ENCODE measurements at regions not wholly inside any gene's neighbourhood (a gene's known extent, or its start where the extent isn't known, plus 50 kb on each side); places are given as distances from the start of the nearest gene placed in this dataset.
A peak's percentile ranks its signal among the peaks of the same experiment; 100 is the strongest.
"Not testable (repeated sequence)": the region's sequence is repeated elsewhere in the genome, so short reads cannot be mapped to it uniquely, and the experiment has no call there.

- H3K4me3 ChIP-seq, H3K4me1 ChIP-seq, ATAC-seq: not testable (repeated sequence)
Measured at GRCh38 chr1:83212033-83212432, 786.9 kb downstream of the TTLL7 start.

GRCh38 chr1:83208540-83208939 is 790.4 kb downstream of the TTLL7 start:
- not testable (repeated sequence) for H3K4me3 ChIP-seq, H3K9me3 ChIP-seq, H3K27ac ChIP-seq, H3K36me3 ChIP-seq, ATAC-seq, H3K27me3 ChIP-seq, H3K4me1 ChIP-seq
- WGBS, 2 donors (ENCODE audit: low coverage in 1 of 2), result 89 to 100% methylated on average over 3 to 4 of the region's 4 CpGs

More at GRCh38 chr1:83212033-83212432, 786.9 kb downstream of the TTLL7 start:
- not testable (repeated sequence) for H3K27ac ChIP-seq, H3K36me3 ChIP-seq, H3K9me3 ChIP-seq, H3K27me3 ChIP-seq

GRCh38 chr1:83194610-83195009 is 804.3 kb downstream of the TTLL7 start:
- not testable (repeated sequence) for H3K36me3 ChIP-seq, H3K27ac ChIP-seq, H3K4me1 ChIP-seq, H3K4me3 ChIP-seq, ATAC-seq, H3K27me3 ChIP-seq, H3K9me3 ChIP-seq
- 65 to 75% methylated on average over 1 of the region's 1 CpG for WGBS, 2 donors (ENCODE audit: low coverage in 1 of 2)

- WGBS, 2 donors (ENCODE audit: low coverage in 1 of 2), result 80 to 91% methylated on average over 1 to 17 of the region's 26 CpGs
- H3K36me3 ChIP-seq, H3K27ac ChIP-seq, H3K4me1 ChIP-seq, ATAC-seq, H3K4me3 ChIP-seq, H3K27me3 ChIP-seq, H3K9me3 ChIP-seq: not testable (repeated sequence)
Measured at GRCh38 chr1:83182033-83182728, 816.8 kb downstream of the TTLL7 start.

- 87 to 95% methylated on average over 2 of the region's 3 CpGs for whole genome bisulfite sequencing, 2 donors (ENCODE audit: low coverage in 1 of 2)
Measured at GRCh38 chr1:83180621-83181020, 818.3 kb downstream of the TTLL7 start.

GRCh38 chr1:83167634-83168033 is 831.3 kb downstream of the TTLL7 start:
- not testable (repeated sequence) for H3K27ac ChIP-seq, H3K4me1 ChIP-seq, H3K9me3 ChIP-seq, H3K27me3 ChIP-seq, ATAC-seq, H3K36me3 ChIP-seq, H3K4me3 ChIP-seq
- WGBS, 2 donors (ENCODE audit: low coverage in 1 of 2), result 70% methylated on average over 2 of the region's 9 CpGs; no CpG with 5 or more reads in 1 of the 2 donors

More at GRCh38 chr1:83180621-83181020, 818.3 kb downstream of the TTLL7 start:
- not testable (repeated sequence) for H3K36me3 ChIP-seq, H3K9me3 ChIP-seq, H3K27me3 ChIP-seq, H3K27ac ChIP-seq, H3K4me1 ChIP-seq, H3K4me3 ChIP-seq, ATAC-seq

GRCh38 chr1:83163879-83164475 is 835.0 kb downstream of the TTLL7 start:
- H3K4me1 ChIP-seq, ATAC-seq, H3K36me3 ChIP-seq, H3K4me3 ChIP-seq, H3K27me3 ChIP-seq, H3K27ac ChIP-seq, H3K9me3 ChIP-seq: not testable (repeated sequence)
- WGBS, 2 donors (ENCODE audit: low coverage in 1 of 2), result no CpG with 5 or more reads among the region's 3 CpGs

GRCh38 chr1:83158924-83159323 is 840.0 kb downstream of the TTLL7 start:
- not testable (repeated sequence) for H3K4me3 ChIP-seq, H3K27ac ChIP-seq, ATAC-seq, H3K36me3 ChIP-seq, H3K4me1 ChIP-seq, H3K27me3 ChIP-seq, H3K9me3 ChIP-seq
- WGBS, 2 donors (ENCODE audit: low coverage in 1 of 2), result no CpG with 5 or more reads among the region's 1 CpG

GRCh38 chr1:83154306-83154705 is 844.6 kb downstream of the TTLL7 start:
- H3K4me1 ChIP-seq, result peaks cover 0 to 17% (median 0%) of the 10 kb centered on the region in 3 donors
- H3K27ac ChIP-seq, ATAC-seq, H3K9me3 ChIP-seq, H3K36me3 ChIP-seq, H3K4me3 ChIP-seq, H3K27me3 ChIP-seq: not testable (repeated sequence)
- 80% methylated on average over 1 of the region's 1 CpG; no CpG with 5 or more reads in 1 of the 2 donors for WGBS, 2 donors (ENCODE audit: low coverage in 1 of 2)

GRCh38 chr1:83151167-83151898 is 847.6 kb downstream of the TTLL7 start:
- H3K9me3 ChIP-seq, H3K27me3 ChIP-seq, H3K36me3 ChIP-seq, H3K4me3 ChIP-seq: not testable (repeated sequence)
- 33% methylated on average over 1 of the region's 3 CpGs; no CpG with 5 or more reads in 1 of the 2 donors for WGBS, 2 donors (ENCODE audit: low coverage in 1 of 2)
- peak; percentile 19 for TF ChIP-seq POLR2AphosphoS5 (IDR thresholded peaks at IDR 0.05)
- Histone ChIP-seq H3K27ac (peak overlapping the region in 3 of 4 donors; percentile 8 to 61 (median 53)), H3K4me1 (peaks cover 0 to 17% (median 0%) of the 10 kb centered on the region in 3 donors)
- peak; percentile 93 for ATAC-seq

GRCh38 chr1:83150479-83150878 is 848.5 kb downstream of the TTLL7 start:
- ATAC-seq, result peak; percentile 55

GRCh38 chr1:83145820-83146219 is 853.1 kb downstream of the TTLL7 start:
- WGBS, 2 donors (ENCODE audit: low coverage in 1 of 2), result 33 to 78% methylated on average over 1 of the region's 2 CpGs
- not testable (repeated sequence) for H3K4me1 ChIP-seq, H3K27ac ChIP-seq, H3K9me3 ChIP-seq, ATAC-seq, H3K36me3 ChIP-seq, H3K27me3 ChIP-seq, H3K4me3 ChIP-seq

More at GRCh38 chr1:83150479-83150878, 848.5 kb downstream of the TTLL7 start:
- H3K27me3 ChIP-seq, H3K9me3 ChIP-seq, H3K4me3 ChIP-seq, H3K36me3 ChIP-seq: not testable (repeated sequence)
- Histone ChIP-seq H3K27ac (peak overlapping the region in 3 of 4 donors; percentile 8 to 61 (median 53)), H3K4me1 (peaks cover 0 to 17% (median 0%) of the 10 kb centered on the region in 3 donors)
- WGBS, 2 donors (ENCODE audit: low coverage in 1 of 2), result 34 to 50% methylated on average over 6 of the region's 6 CpGs

GRCh38 chr1:83142802-83143201 is 856.1 kb downstream of the TTLL7 start:
- not testable (repeated sequence) for H3K27ac ChIP-seq, ATAC-seq, H3K27me3 ChIP-seq, H3K4me3 ChIP-seq, H3K36me3 ChIP-seq, H3K4me1 ChIP-seq, H3K9me3 ChIP-seq
- no CpG with 5 or more reads among the region's 1 CpG for WGBS, 2 donors (ENCODE audit: low coverage in 1 of 2)
